ENCODE measurements at regions not wholly inside any gene's neighbourhood (a gene's known extent, or its start where the extent isn't known, plus 50 kb on each side); places are given as distances from the start of the nearest gene placed in this dataset.

- Histone ChIP-seq H3K27me3 (ENCODE audit: low read depth, low read length) (no peaks in the 10 kb centered on the region), H3K9me3 (ENCODE audit: control insufficient read depth in 1 of 2, low read length in 2 of 2) (no peaks in the 10 kb centered on the region), H3K4me3 (ENCODE audit: low read depth in 1 of 2, low read length in 2 of 2) (no peak overlapping the region), H3K4me1 (ENCODE audit: control insufficient read depth in 1 of 2, insufficient read depth in 2 of 2, low read length in 2 of 2) (peaks cover 0 to 1% of the 10 kb centered on the region in 2 donors), H3K36me3 (ENCODE audit: control insufficient read depth in 1 of 2, insufficient read depth in 2 of 2, low read length in 2 of 2) (no peaks in the 10 kb centered on the region), H3K27ac (ENCODE audit: low read length) (no peak overlapping the region)
Measured at GRCh38 chr2:237189799-237190198, 104.1 kb downstream of the COPS8 start.

GRCh38 chr2:237190966-237191713, 105.5 kb downstream of the COPS8 start:
- Histone ChIP-seq H3K27ac (ENCODE audit: low read length) (peak overlapping the region; percentile 19), H3K36me3 (ENCODE audit: control insufficient read depth in 1 of 2, insufficient read depth in 2 of 2, low read length in 2 of 2) (no peaks in the 10 kb centered on the region), H3K4me3 (ENCODE audit: low read depth in 1 of 2, low read length in 2 of 2) (no peak overlapping the region), H3K9me3 (ENCODE audit: control insufficient read depth in 1 of 2, low read length in 2 of 2) (no peaks in the 10 kb centered on the region), H3K27me3 (ENCODE audit: low read depth, low read length) (no peaks in the 10 kb centered on the region), H3K4me1 (ENCODE audit: control insufficient read depth in 1 of 2, insufficient read depth in 2 of 2, low read length in 2 of 2) (peaks cover 0 to 15% of the 10 kb centered on the region in 2 donors)

GRCh38 chr2:237191714-237192081, 106.0 kb downstream of the COPS8 start:
- peak overlapping the region; percentile 19 for H3K27ac ChIP-seq (ENCODE audit: low read length)

GRCh38 chr2:237192881-237193280, 107.2 kb downstream of the COPS8 start:
- H3K4me3 ChIP-seq (ENCODE audit: low read depth in 1 of 2, low read length in 2 of 2) = no peak overlapping the region

More at GRCh38 chr2:237191714-237192081, 106.0 kb downstream of the COPS8 start:
- Histone ChIP-seq H3K4me1 (ENCODE audit: control insufficient read depth in 1 of 2, insufficient read depth in 2 of 2, low read length in 2 of 2) (peaks cover 5 to 17% of the 10 kb centered on the region in 2 donors), H3K27me3 (ENCODE audit: low read depth, low read length) (no peaks in the 10 kb centered on the region), H3K4me3 (ENCODE audit: low read depth in 1 of 2, low read length in 2 of 2) (no peak overlapping the region), H3K9me3 (ENCODE audit: control insufficient read depth in 1 of 2, low read length in 2 of 2) (no peaks in the 10 kb centered on the region), H3K36me3 (ENCODE audit: control insufficient read depth in 1 of 2, insufficient read depth in 2 of 2, low read length in 2 of 2) (no peaks in the 10 kb centered on the region)

GRCh38 chr2:237193436-237193835, 107.7 kb downstream of the COPS8 start:
- Histone ChIP-seq H3K27me3 (ENCODE audit: low read depth, low read length) (no peaks in the 10 kb centered on the region), H3K36me3 (ENCODE audit: control insufficient read depth in 1 of 2, insufficient read depth in 2 of 2, low read length in 2 of 2) (no peaks in the 10 kb centered on the region), H3K4me1 (ENCODE audit: control insufficient read depth in 1 of 2, insufficient read depth in 2 of 2, low read length in 2 of 2) (peaks cover 12 to 19% of the 10 kb centered on the region in 2 donors), H3K9me3 (ENCODE audit: control insufficient read depth in 1 of 2, low read length in 2 of 2) (no peaks in the 10 kb centered on the region), H3K27ac (ENCODE audit: low read length) (no peak overlapping the region), H3K4me3 (ENCODE audit: low read depth in 1 of 2, low read length in 2 of 2) (no peak overlapping the region)

More at GRCh38 chr2:237192881-237193280, 107.2 kb downstream of the COPS8 start:
- H3K36me3 ChIP-seq (ENCODE audit: control insufficient read depth in 1 of 2, insufficient read depth in 2 of 2, low read length in 2 of 2) = no peaks in the 10 kb centered on the region
- H3K27ac ChIP-seq (ENCODE audit: low read length) = no peak overlapping the region
- no peaks in the 10 kb centered on the region for H3K9me3 ChIP-seq (ENCODE audit: control insufficient read depth in 1 of 2, low read length in 2 of 2)
- H3K27me3 ChIP-seq (ENCODE audit: low read depth, low read length) = no peaks in the 10 kb centered on the region
- H3K4me1 ChIP-seq (ENCODE audit: control insufficient read depth in 1 of 2, insufficient read depth in 2 of 2, low read length in 2 of 2) = peaks cover 12 to 17% of the 10 kb centered on the region in 2 donors

- Histone ChIP-seq H3K4me3 (ENCODE audit: low read depth in 1 of 2, low read length in 2 of 2) (no peak overlapping the region), H3K36me3 (ENCODE audit: control insufficient read depth in 1 of 2, insufficient read depth in 2 of 2, low read length in 2 of 2) (no peaks in the 10 kb centered on the region), H3K4me1 (ENCODE audit: control insufficient read depth in 1 of 2, insufficient read depth in 2 of 2, low read length in 2 of 2) (peaks cover 12 to 25% of the 10 kb centered on the region in 2 donors), H3K27ac (ENCODE audit: low read length) (no peak overlapping the region), H3K9me3 (ENCODE audit: control insufficient read depth in 1 of 2, low read length in 2 of 2) (no peaks in the 10 kb centered on the region), H3K27me3 (ENCODE audit: low read depth, low read length) (no peaks in the 10 kb centered on the region)
Measured at GRCh38 chr2:237194081-237194480, 108.4 kb downstream of the COPS8 start.

GRCh38 chr2:237194906-237195305, 109.2 kb downstream of the COPS8 start:
- Histone ChIP-seq H3K36me3 (ENCODE audit: control insufficient read depth in 1 of 2, insufficient read depth in 2 of 2, low read length in 2 of 2) (no peaks in the 10 kb centered on the region), H3K27me3 (ENCODE audit: low read depth, low read length) (no peaks in the 10 kb centered on the region), H3K4me1 (ENCODE audit: control insufficient read depth in 1 of 2, insufficient read depth in 2 of 2, low read length in 2 of 2) (peaks cover 12 to 26% of the 10 kb centered on the region in 2 donors), H3K4me3 (ENCODE audit: low read depth in 1 of 2, low read length in 2 of 2) (no peak overlapping the region), H3K9me3 (ENCODE audit: control insufficient read depth in 1 of 2, low read length in 2 of 2) (no peaks in the 10 kb centered on the region), H3K27ac (ENCODE audit: low read length) (peak overlapping the region; percentile 61)

- H3K4me1 ChIP-seq (ENCODE audit: control insufficient read depth in 1 of 2, insufficient read depth in 2 of 2, low read length in 2 of 2) = peaks cover 12 to 26% of the 10 kb centered on the region in 2 donors
- peak overlapping the region; percentile 61 for H3K27ac ChIP-seq (ENCODE audit: low read length)
Measured at GRCh38 chr2:237195396-237196120, 109.9 kb downstream of the COPS8 start.

GRCh38 chr2:237196409-237196808, 110.7 kb downstream of the COPS8 start:
- peak overlapping the region; percentile 61 for H3K27ac ChIP-seq (ENCODE audit: low read length)
- no peaks in the 10 kb centered on the region for H3K9me3 ChIP-seq (ENCODE audit: control insufficient read depth in 1 of 2, low read length in 2 of 2)
- peaks cover 12 to 26% of the 10 kb centered on the region in 2 donors for H3K4me1 ChIP-seq (ENCODE audit: control insufficient read depth in 1 of 2, insufficient read depth in 2 of 2, low read length in 2 of 2)
- no peaks in the 10 kb centered on the region for H3K36me3 ChIP-seq (ENCODE audit: control insufficient read depth in 1 of 2, insufficient read depth in 2 of 2, low read length in 2 of 2)
- H3K27me3 ChIP-seq (ENCODE audit: low read depth, low read length) = no peaks in the 10 kb centered on the region
- no peak overlapping the region for H3K4me3 ChIP-seq (ENCODE audit: low read depth in 1 of 2, low read length in 2 of 2)

More at GRCh38 chr2:237195396-237196120, 109.9 kb downstream of the COPS8 start:
- no peaks in the 10 kb centered on the region for H3K36me3 ChIP-seq (ENCODE audit: control insufficient read depth in 1 of 2, insufficient read depth in 2 of 2, low read length in 2 of 2)
- H3K27me3 ChIP-seq (ENCODE audit: low read depth, low read length) = no peaks in the 10 kb centered on the region
- H3K4me3 ChIP-seq (ENCODE audit: low read depth in 1 of 2, low read length in 2 of 2) = no peak overlapping the region
- no peaks in the 10 kb centered on the region for H3K9me3 ChIP-seq (ENCODE audit: control insufficient read depth in 1 of 2, low read length in 2 of 2)

GRCh38 chr2:237196866-237197618, 111.4 kb downstream of the COPS8 start:
- Histone ChIP-seq H3K27me3 (ENCODE audit: low read depth, low read length) (no peaks in the 10 kb centered on the region), H3K9me3 (ENCODE audit: control insufficient read depth in 1 of 2, low read length in 2 of 2) (no peaks in the 10 kb centered on the region), H3K4me3 (ENCODE audit: low read depth in 1 of 2, low read length in 2 of 2) (no peak overlapping the region), H3K27ac (ENCODE audit: low read length) (peak overlapping the region; percentile 61), H3K36me3 (ENCODE audit: control insufficient read depth in 1 of 2, insufficient read depth in 2 of 2, low read length in 2 of 2) (no peaks in the 10 kb centered on the region), H3K4me1 (ENCODE audit: control insufficient read depth in 1 of 2, insufficient read depth in 2 of 2, low read length in 2 of 2) (peaks cover 12 to 26% of the 10 kb centered on the region in 2 donors)

Measured in muscle layer of duodenum (tissue), 2 donors.